ENCODE measurements at regions not wholly inside any gene's neighbourhood (a gene's known extent, or its start where the extent isn't known, plus 50 kb on each side); places are given as distances from the start of the nearest gene placed in this dataset.

DNA sequence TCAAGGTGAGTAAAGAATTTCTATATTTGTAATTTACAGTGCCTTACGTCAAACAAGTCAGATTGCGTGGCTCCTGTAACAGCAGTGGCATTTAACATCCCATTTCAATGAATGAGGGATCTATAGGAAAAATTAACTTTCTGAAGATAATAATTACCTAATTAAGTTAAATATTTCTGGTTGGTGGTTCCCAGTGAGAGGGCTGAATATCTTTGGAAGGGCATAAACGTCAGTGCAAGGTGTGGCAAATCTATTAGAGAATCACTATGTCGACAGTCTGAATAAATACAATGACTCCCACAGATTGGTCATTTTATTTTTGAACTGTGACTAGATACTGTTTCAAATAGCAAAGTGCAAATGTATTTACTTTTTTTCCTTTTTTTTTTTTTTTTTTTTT is 80.0 kb downstream of the S1PR1 start:
- DNase-seq (ENCODE audit: low spot score) = no peak
- BruUV-seq (replicated peaks) = no TSS peak

DNA sequence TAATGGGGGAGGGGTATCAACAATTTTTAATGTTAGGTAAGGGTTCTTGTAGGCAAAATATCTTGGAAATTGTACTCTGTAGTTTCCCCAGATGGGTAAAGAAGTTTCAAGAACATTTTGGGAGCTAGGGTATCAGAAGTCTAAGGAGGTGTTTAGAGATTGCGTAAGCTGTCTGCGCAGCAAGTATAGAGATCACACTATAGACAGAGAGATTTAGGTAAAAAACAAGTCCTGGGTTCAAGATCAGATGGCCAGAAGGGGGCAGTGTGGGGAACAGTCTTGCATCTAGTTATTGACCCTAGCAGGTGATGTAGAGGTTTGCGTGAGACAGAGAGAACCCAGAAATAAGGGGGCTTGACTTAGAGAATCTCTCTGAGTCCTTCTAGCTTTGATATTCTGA is 80.8 kb downstream of the S1PR1 start:
- intact Hi-C loops (cut with micrococcal nuclease; ENCODE audit: unreplicated experiment) (no loop called here), in situ Hi-C loops (cut with HindIII; ENCODE audit: extremely low pct_ligation_motif_present, low pct_unique_long_range_greater_than_20kb) (no loop called here)
- BruUV-seq (replicated peaks) = no TSS peak
- H3K4me3 ChIP-seq (replicated peaks in 1 of 3; ENCODE audit: insufficient read depth in 1 of 3, low read depth in 2 of 3, low read length in 3 of 3) = no peak overlapping the region
- ATAC-seq = no peak
- no peaks in the 10 kb centered on the region for H4K20me1 ChIP-seq (ENCODE audit: insufficient read depth, low read length)
- H2AFZ ChIP-seq (ENCODE audit: low read length) = no peak overlapping the region
- TF ChIP-seq MIER2 (CRISPR knock-in tag; IDR thresholded peaks at IDR 0.05) (no peak), CEBPB (IDR thresholded peaks at IDR 0.05; ENCODE audit: borderline replicate concordance, low read depth, low read length) (peak; percentile 62)
- H3K27me3 ChIP-seq (ENCODE audit: control insufficient read depth in 1 of 2, insufficient read depth in 2 of 2, low read length in 2 of 2) = peaks cover 1 to 11% of the 10 kb centered on the region in 2 experiments; a peak in 2 of 5 replicates
- H3K4me2 ChIP-seq (ENCODE audit: low read depth, low read length) = no peak overlapping the region
- no peak overlapping the region for H3K9ac ChIP-seq (ENCODE audit: insufficient read depth, low read depth, low read length)
- ChIA-PET CTCF (ENCODE audit: low intra/inter-chr PET ratio, low total read pairs) (no interaction called here), POLR2A (no interaction called here)
- no peak for DNase-seq (ENCODE audit: low spot score)
- no peaks in the 10 kb centered on the region for H3K9me3 ChIP-seq (ENCODE audit: low read length)
- no peaks in the 10 kb centered on the region for H3K79me2 ChIP-seq (ENCODE audit: insufficient read depth, low read length)
- FAIRE-seq = no peak
- WGBS (ENCODE audit: low lambda C conversion rate) = 85% methylated on average over 3 of the region's 3 CpGs
- H3K4me1 ChIP-seq (ENCODE audit: insufficient read depth, low read length) = no peaks in the 10 kb centered on the region
- no peak overlapping the region for H3K27ac ChIP-seq (ENCODE audit: extremely low read length, insufficient read depth, low read length)
- no peaks in the 10 kb centered on the region for H3K36me3 ChIP-seq (replicated peaks in 1 of 2; ENCODE audit: control insufficient read depth in 1 of 2, insufficient read depth in 2 of 2, low read length in 2 of 2)

More for the DNA sequence above, 80.0 kb downstream of the S1PR1 start:
- ChIA-PET POLR2A (no interaction called here), CTCF (ENCODE audit: low intra/inter-chr PET ratio, low total read pairs) (no interaction called here)
- no peak for TF ChIP-seq REPIN1 (CRISPR knock-in tag; IDR thresholded peaks at IDR 0.05; ENCODE audit: borderline replicate concordance, low read depth)
- no peak for TF ChIP-seq ZNF510 (CRISPR knock-in tag; IDR thresholded peaks at IDR 0.05; ENCODE audit: low read depth)
- TF ChIP-seq ZBTB38 (CRISPR knock-in tag; IDR thresholded peaks at IDR 0.05) = no peak
- no peak for TF ChIP-seq GATAD1 (CRISPR knock-in tag; IDR thresholded peaks at IDR 0.05)
- TF ChIP-seq, protein P1, sequence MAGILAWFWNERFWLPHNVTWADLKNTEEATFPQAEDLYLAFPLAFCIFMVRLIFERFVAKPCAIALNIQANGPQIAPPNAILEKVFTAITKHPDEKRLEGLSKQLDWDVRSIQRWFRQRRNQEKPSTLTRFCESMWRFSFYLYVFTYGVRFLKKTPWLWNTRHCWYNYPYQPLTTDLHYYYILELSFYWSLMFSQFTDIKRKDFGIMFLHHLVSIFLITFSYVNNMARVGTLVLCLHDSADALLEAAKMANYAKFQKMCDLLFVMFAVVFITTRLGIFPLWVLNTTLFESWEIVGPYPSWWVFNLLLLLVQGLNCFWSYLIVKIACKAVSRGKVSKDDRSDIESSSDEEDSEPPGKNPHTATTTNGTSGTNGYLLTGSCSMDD (CRISPR knock-in tag; IDR thresholded peaks at IDR 0.05) = no peak
- no peak for TF ChIP-seq SMYD3 (CRISPR knock-in tag; IDR thresholded peaks at IDR 0.05)
- no peak for TF ChIP-seq IKZF4 (CRISPR knock-in tag; IDR thresholded peaks at IDR 0.05; ENCODE audit: borderline replicate concordance, low read depth, not compliant biosample characterization)
- TF ChIP-seq NCOA2 (CRISPR knock-in tag; IDR thresholded peaks at IDR 0.05) = no peak
- no peaks in the 10 kb centered on the region for H3K4me1 ChIP-seq (ENCODE audit: insufficient read depth, low read length)
- no peaks in the 10 kb centered on the region for H3K9me3 ChIP-seq (ENCODE audit: low read length)
- H3K27ac ChIP-seq (ENCODE audit: extremely low read length, insufficient read depth, low read length) = no peak overlapping the region
- no peak overlapping the region for H2AFZ ChIP-seq (ENCODE audit: low read length)
- H3K79me2 ChIP-seq (ENCODE audit: insufficient read depth, low read length) = no peaks in the 10 kb centered on the region
- in situ Hi-C loops (cut with HindIII; ENCODE audit: extremely low pct_ligation_motif_present, low pct_unique_long_range_greater_than_20kb) (no loop called here), intact Hi-C loops (cut with micrococcal nuclease; ENCODE audit: unreplicated experiment) (no loop called here)
- H3K9ac ChIP-seq (ENCODE audit: insufficient read depth, low read depth, low read length) = no peak overlapping the region
- ATAC-seq = no peak
- no peaks in the 10 kb centered on the region for H3K36me3 ChIP-seq (replicated peaks in 1 of 2; ENCODE audit: control insufficient read depth in 1 of 2, insufficient read depth in 2 of 2, low read length in 2 of 2)
- H3K4me2 ChIP-seq (ENCODE audit: low read depth, low read length) = no peak overlapping the region
- H4K20me1 ChIP-seq (ENCODE audit: insufficient read depth, low read length) = no peaks in the 10 kb centered on the region
- no peak for FAIRE-seq
- WGBS (ENCODE audit: low lambda C conversion rate) = 30% methylated on average over 4 of the region's 4 CpGs
- peaks cover 1 to 18% of the 10 kb centered on the region in 2 experiments; a peak in 2 of 5 replicates for H3K27me3 ChIP-seq (ENCODE audit: control insufficient read depth in 1 of 2, insufficient read depth in 2 of 2, low read length in 2 of 2)
- no peak overlapping the region for H3K4me3 ChIP-seq (replicated peaks in 1 of 3; ENCODE audit: insufficient read depth in 1 of 3, low read depth in 2 of 3, low read length in 3 of 3)

All from HepG2 (cell line).